ACC112 (cell line): ENCODE measurements at regions not wholly inside any gene's neighbourhood (a gene's known extent, or its start where the extent isn't known, plus 50 kb on each side); places are given as distances from the start of the nearest gene placed in this dataset.

ENCODE experiments used
- H2AFZ ChIP-seq: fragments of 200-600 bp; sonication (generic); one replicate; pipeline ENCODE4 v1.6.0; 2017; ENCODE audit warnings: antibody characterized with exemption, low read length; ENCODE audit not compliant: unreplicated experiment
- H3K27ac ChIP-seq: fragments of 200-600 bp; sonication (generic); 2 replicates; pipeline ENCODE4 v1.5.1; 2014; ENCODE audit warnings: low read depth, mild to moderate bottlenecking, antibody characterized with exemption, low read length, moderate library complexity
- H3K27me3 ChIP-seq: fragments of 200-600 bp; sonication (generic); 2 replicates; pipeline ENCODE4 v1.6.1; 2014; ENCODE audit warnings: mild to moderate bottlenecking, antibody characterized with exemption, low read length, moderate library complexity, mixed read lengths; ENCODE audit not compliant: insufficient read depth
- H3K36me3 ChIP-seq: fragments of 200-600 bp; sonication (generic); 2 replicates; pipeline ENCODE4 v1.6.1; 2016; ENCODE audit warnings: mild to moderate bottlenecking, antibody characterized with exemption, low read length, moderate library complexity, mixed read lengths; ENCODE audit not compliant: insufficient read depth
- H3K4me1 ChIP-seq: fragments of 200-600 bp; sonication (generic); one replicate; pipeline ENCODE4 v1.6.1; 2016; ENCODE audit warnings: low read length, mixed read lengths; ENCODE audit not compliant: insufficient read depth, unreplicated experiment, control insufficient read depth
- H3K4me3 ChIP-seq: fragments of 200-600 bp; sonication (generic); 2 replicates; pipeline ENCODE4 v1.5.1; 2014; ENCODE audit warnings: mild to moderate bottlenecking, low read depth, low read length
- H3K79me2 ChIP-seq: fragments of 200-600 bp; sonication (generic); one replicate; pipeline ENCODE4 v1.6.0; 2016; ENCODE audit warnings: low read length; ENCODE audit not compliant: control insufficient read depth, unreplicated experiment, insufficient read depth

DNA sequence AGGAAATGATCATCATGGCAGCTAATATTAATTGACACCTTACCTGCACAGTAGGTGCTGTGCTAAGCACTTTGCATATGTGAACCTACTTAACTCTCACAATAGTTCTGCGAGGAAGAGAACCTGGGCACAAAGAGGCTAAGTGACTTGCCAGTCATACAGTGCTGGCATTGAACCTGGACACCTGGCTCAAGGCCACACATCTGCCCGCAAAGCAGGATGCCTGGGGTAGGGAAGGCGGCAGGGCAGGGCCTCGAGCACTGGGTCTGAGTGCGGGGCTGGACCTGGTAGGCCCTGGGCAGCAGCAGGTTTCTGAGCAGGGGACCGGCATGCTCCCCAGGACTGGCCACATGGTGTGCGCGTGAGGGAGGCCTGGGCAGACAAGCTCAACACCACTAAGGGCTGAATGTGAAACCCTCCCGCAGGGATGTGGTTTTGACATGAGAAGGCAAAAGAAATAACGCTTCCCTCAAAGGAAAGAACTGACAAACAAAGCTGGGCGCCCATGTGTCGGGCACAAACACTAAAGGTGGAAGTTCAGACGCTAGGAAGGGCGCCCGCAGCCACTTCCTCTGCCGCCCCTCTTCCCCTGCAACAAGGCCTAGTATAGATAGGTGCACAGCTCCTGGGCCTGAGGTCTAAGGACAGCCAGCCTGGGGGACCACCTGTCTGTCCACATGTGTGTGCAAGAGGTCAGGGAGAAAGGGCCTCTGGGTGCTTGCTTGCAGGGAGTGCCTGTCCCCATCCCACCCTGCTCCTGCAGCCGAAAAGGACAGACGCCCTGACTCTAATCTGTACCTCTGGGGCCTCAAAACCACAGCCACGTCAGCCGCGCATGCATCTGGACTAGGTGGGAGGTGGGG lies 92.5 kb downstream of the ZFP36L2 start:
- no peak overlapping the region for H3K27ac ChIP-seq
- H3K4me1 ChIP-seq, result peaks cover 26% of the 10 kb centered on the region
- no peaks in the 10 kb centered on the region for H3K27me3 ChIP-seq
- H3K79me2 ChIP-seq, result no peaks in the 10 kb centered on the region
- no peaks in the 10 kb centered on the region for H3K36me3 ChIP-seq
- no peak overlapping the region for H3K4me3 ChIP-seq
- H2AFZ ChIP-seq, result no peak overlapping the region

DNA sequence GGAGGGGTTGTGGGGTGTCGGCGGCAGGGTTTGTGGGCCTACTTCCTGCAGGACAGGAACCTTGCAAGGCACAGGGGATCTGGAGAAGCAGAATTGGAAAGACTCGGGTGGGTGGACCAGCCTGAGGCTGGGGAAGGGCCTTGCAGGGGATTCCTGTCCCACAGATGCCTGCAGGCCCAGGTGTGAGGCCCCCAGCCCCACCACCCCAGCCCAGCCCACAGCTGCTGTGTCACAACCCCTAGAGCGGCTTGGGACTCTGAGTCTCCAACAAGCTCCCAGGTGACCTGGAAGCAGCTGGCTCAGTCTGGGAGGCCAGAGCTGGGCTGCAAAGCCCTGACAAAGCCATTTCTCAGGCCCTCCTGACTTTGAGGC lies 93.1 kb downstream of the ZFP36L2 start:
- Histone ChIP-seq H3K27ac (no peak overlapping the region), H3K36me3 (no peaks in the 10 kb centered on the region), H3K4me3 (no peak overlapping the region), H3K27me3 (no peaks in the 10 kb centered on the region), H3K79me2 (no peaks in the 10 kb centered on the region), H3K4me1 (peaks cover 26% of the 10 kb centered on the region), H2AFZ (no peak overlapping the region)

DNA sequence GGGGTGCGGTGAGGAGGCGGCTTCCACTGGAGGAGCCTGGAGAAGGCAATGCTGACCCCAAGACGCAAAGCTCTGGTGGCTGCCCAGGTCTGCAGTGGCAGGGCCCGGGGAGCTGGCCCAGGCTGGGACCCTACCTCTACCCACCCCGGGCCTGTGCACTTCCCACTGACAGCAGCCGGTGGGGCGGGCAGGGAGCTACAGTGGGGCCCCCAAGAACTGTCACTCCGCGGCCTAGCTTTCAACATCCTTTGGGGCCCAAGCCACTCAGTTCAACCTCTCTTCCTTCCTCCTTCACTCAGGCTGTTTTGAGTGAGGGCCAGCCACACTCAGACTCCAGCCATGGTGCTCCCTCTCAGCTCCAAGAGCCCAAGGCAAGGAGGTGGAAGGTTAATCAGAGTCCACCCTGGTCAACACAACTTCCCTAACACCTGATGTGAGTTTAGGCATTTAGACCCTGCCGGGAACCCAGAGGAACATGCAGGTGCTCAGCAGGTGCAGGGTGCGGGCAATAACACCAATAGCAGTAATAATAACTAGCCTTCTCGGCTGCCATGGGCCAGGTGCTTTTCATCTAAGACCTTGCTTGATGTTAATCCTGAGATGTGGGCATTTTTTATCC lies 93.6 kb downstream of the ZFP36L2 start:
- H3K27ac ChIP-seq, result no peak overlapping the region
- no peak overlapping the region for H2AFZ ChIP-seq
- peaks cover 26% of the 10 kb centered on the region for H3K4me1 ChIP-seq

GRCh38 chr2:43131890-43132682 lies 94.3 kb downstream of the ZFP36L2 start:
- Histone ChIP-seq H3K79me2 (no peaks in the 10 kb centered on the region), H2AFZ (no peak overlapping the region), H3K4me1 (peaks cover 22% of the 10 kb centered on the region), H3K36me3 (no peaks in the 10 kb centered on the region), H3K4me3 (no peak overlapping the region), H3K27me3 (no peaks in the 10 kb centered on the region), H3K27ac (no peak overlapping the region)

More for the DNA sequence above, 93.6 kb downstream of the ZFP36L2 start:
- H3K27me3 ChIP-seq, result no peaks in the 10 kb centered on the region
- no peak overlapping the region for H3K4me3 ChIP-seq
- H3K36me3 ChIP-seq, result no peaks in the 10 kb centered on the region
- no peaks in the 10 kb centered on the region for H3K79me2 ChIP-seq

GRCh38 chr2:43131051-43131889 lies 95.1 kb downstream of the ZFP36L2 start:
- Histone ChIP-seq H3K4me3 (no peak overlapping the region), H2AFZ (no peak overlapping the region), H3K27me3 (no peaks in the 10 kb centered on the region), H3K4me1 (peaks cover 22% of the 10 kb centered on the region), H3K79me2 (no peaks in the 10 kb centered on the region), H3K36me3 (no peaks in the 10 kb centered on the region), H3K27ac (no peak overlapping the region)

DNA sequence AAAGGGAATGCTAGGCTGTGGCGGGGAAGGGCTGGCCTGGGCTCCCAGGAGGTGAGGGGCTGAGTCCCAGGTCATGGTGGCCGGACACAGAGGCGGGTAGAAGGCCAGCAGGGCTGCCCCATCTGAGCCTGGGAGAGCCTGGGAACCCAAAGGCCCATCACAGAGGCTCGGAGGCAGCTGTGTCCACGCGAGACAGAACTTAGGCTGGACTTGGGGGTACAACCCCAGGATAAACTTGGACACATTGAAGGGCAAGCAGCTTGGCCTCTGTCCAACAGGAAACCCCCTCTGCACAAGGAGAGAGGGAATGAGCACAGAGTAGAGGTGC lies 95.9 kb downstream of the ZFP36L2 start:
- no peak overlapping the region for H2AFZ ChIP-seq
- H3K27ac ChIP-seq, result no peak overlapping the region
- no peaks in the 10 kb centered on the region for H3K27me3 ChIP-seq
- peaks cover 22% of the 10 kb centered on the region for H3K4me1 ChIP-seq
- H3K36me3 ChIP-seq, result no peaks in the 10 kb centered on the region
- H3K79me2 ChIP-seq, result no peaks in the 10 kb centered on the region
- H3K4me3 ChIP-seq, result no peak overlapping the region

- Histone ChIP-seq H2AFZ (no peak overlapping the region), H3K79me2 (no peaks in the 10 kb centered on the region), H3K27ac (no peak overlapping the region), H3K4me3 (no peak overlapping the region), H3K4me1 (peaks cover 22% of the 10 kb centered on the region), H3K27me3 (no peaks in the 10 kb centered on the region), H3K36me3 (no peaks in the 10 kb centered on the region)
Observed at GRCh38 chr2:43129676-43130547, 96.5 kb downstream of the ZFP36L2 start.

- no peak overlapping the region for H3K27ac ChIP-seq
- no peak overlapping the region for H2AFZ ChIP-seq
- H3K27me3 ChIP-seq, result no peaks in the 10 kb centered on the region
- no peak overlapping the region for H3K4me3 ChIP-seq
- H3K4me1 ChIP-seq, result peaks cover 22% of the 10 kb centered on the region
- no peaks in the 10 kb centered on the region for H3K36me3 ChIP-seq
- no peaks in the 10 kb centered on the region for H3K79me2 ChIP-seq
Observed at GRCh38 chr2:43128559-43128955, 97.8 kb downstream of the ZFP36L2 start.

DNA sequence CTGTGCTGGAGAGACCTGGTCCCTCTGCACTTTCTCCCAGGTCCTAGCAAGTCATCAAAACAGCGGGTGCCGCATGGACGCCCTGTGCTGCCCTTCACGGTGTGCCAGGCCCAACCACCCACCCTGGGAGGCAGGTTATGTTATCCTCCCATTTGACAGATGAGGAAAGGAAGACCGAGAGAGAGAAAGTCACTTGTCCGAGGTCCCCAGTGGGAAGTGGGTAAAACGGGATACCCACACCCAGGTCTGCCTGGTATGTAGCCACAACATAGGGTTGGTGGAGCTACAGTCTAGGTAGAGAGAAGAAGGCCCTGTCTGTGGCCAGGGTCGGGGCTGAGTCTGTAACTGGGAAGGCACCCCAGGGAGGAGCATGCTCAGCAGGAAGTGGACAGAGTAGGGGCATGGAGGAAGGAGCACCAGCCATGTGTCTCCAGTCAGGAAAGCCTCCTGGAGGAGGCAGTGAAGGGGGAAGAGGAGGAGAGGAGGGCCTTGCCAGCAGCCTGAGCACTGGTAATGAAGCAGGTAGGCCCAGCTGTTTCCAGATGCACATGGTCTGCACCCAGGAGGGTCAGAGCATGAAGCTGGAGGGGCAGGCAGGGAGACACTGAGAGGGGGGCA lies 98.4 kb downstream of the ZFP36L2 start:
- H3K27me3 ChIP-seq, result no peaks in the 10 kb centered on the region
- H2AFZ ChIP-seq, result no peak overlapping the region
- no peak overlapping the region for H3K27ac ChIP-seq
- H3K4me1 ChIP-seq, result peaks cover 22% of the 10 kb centered on the region
- no peaks in the 10 kb centered on the region for H3K36me3 ChIP-seq
- no peaks in the 10 kb centered on the region for H3K79me2 ChIP-seq
- no peak overlapping the region for H3K4me3 ChIP-seq
